ENCODE measurements at regions not wholly inside any gene's neighbourhood (a gene's known extent, or its start where the extent isn't known, plus 50 kb on each side); places are given as distances from the start of the nearest gene placed in this dataset.

GRCh38 chr13:34257966-34258365, 440.0 kb downstream of the RFC3 start:
- no peak for TF ChIP-seq SP1 (IDR thresholded peaks at IDR 0.05; ENCODE audit: low read depth)
- TF ChIP-seq CTCF (IDR thresholded peaks at IDR 0.05 in 2 of 3, conservative IDR thresholded peaks at IDR 0.05 in 1 of 3; ENCODE audit: borderline replicate concordance in 1 of 3, insufficient read depth in 1 of 3, low read depth in 2 of 3, low read length in 2 of 3), result no peak
- no peak for TF ChIP-seq EZH2 (IDR thresholded peaks at IDR 0.05)
- no peak for TF ChIP-seq MAX (IDR thresholded peaks at IDR 0.05)
- no peak for TF ChIP-seq RAD21 (IDR thresholded peaks at IDR 0.05; ENCODE audit: low read depth)
- no peak for TF ChIP-seq EGR1 (IDR thresholded peaks at IDR 0.05; ENCODE audit: low read depth)
- no peak for TF ChIP-seq YY1 (IDR thresholded peaks at IDR 0.05; ENCODE audit: extremely low read depth, insufficient replicate concordance, low read depth, low read length)
- no peak for TF ChIP-seq POLR2AphosphoS5 (IDR thresholded peaks at IDR 0.05; ENCODE audit: low read depth, low read length)
- TF ChIP-seq CEBPB (IDR thresholded peaks at IDR 0.05; ENCODE audit: low read depth), result no peak
- no peak for TF ChIP-seq REST (IDR thresholded peaks at IDR 0.05; ENCODE audit: low read depth)
- TF ChIP-seq POLR2A (IDR thresholded peaks at IDR 0.05; ENCODE audit: borderline replicate concordance, extremely low read depth, insufficient read depth, insufficient read length), result no peak
- no peak for TF ChIP-seq ZNF274 (IDR thresholded peaks at IDR 0.05; ENCODE audit: low read depth, low read length)
